Caco-2 (cell line): ENCODE measurements at regions not wholly inside any gene's neighbourhood (a gene's known extent, or its start where the extent isn't known, plus 50 kb on each side); places are given as distances from the start of the nearest gene placed in this dataset.

Experiments
- BruUV-seq: library from RNA; stranded (reverse); fragments of 400-500 nt; replicated peaks from 2 replicates; lab custom pipeline; 2021; lab: Mats Ljungman, UMichigan
- CTCF ChIA-PET: fragments of 300-600 bp; sonication (Branson Sonifier 250); formaldehyde crosslinking; loops from one replicate; lab custom pipeline; 2022; ENCODE audit warnings: antibody characterized with exemption; lab: Charles Lee
- POLR2A ChIA-PET: fragments of 300-600 bp; sonication (Branson Sonifier 250); formaldehyde crosslinking; loops from one replicate; lab custom pipeline; 2022; ENCODE audit warnings: antibody characterized with exemption; lab: Charles Lee
- DNase-seq, 2 experiments: peaks; one replicate each; pipeline versions ENCODE4 v3.0.0 to v3.0.0-alpha.2; 2020 to 2022
- H3K27me3 ChIP-seq: replicated peaks from 2 replicates; pipeline ENCODE4 v1.6.0; 2011; ENCODE audit warnings: low read length; ENCODE audit not compliant: control insufficient read depth, insufficient read depth
- H3K36me3 ChIP-seq: 2 replicates; pipeline ENCODE4 v1.5.1; 2011; ENCODE audit warnings: low read length; ENCODE audit not compliant: control insufficient read depth, insufficient read depth
- H3K4me1 ChIP-seq: fragments of 250-450 bp; sonication (Bioruptor Pico); 2 replicates; pipeline ENCODE4 v1.5.1; 2020; ENCODE audit warnings: mild to moderate bottlenecking
- H3K4me3 ChIP-seq: 2 replicates; pipeline ENCODE4 v1.5.1; 2011; ENCODE audit warnings: low read depth, mild to moderate bottlenecking, control low read depth, low read length
- H3K9me3 ChIP-seq: fragments of 250-450 bp; sonication (Bioruptor Pico); 2 replicates; pipeline ENCODE4 v1.5.1; 2020; ENCODE audit warnings: mild to moderate bottlenecking, moderate library complexity
- H3K27ac Mint-ChIP-seq: one replicate; pipeline ENCODE4 v1.8.0; 2022; ENCODE audit warnings: mixed read lengths; ENCODE audit not compliant: unreplicated experiment
- H3K27me3 Mint-ChIP-seq: one replicate; pipeline ENCODE4 v1.8.0; 2022; ENCODE audit warnings: mixed read lengths; ENCODE audit not compliant: insufficient read depth, unreplicated experiment
- H3K36me3 Mint-ChIP-seq: one replicate; pipeline ENCODE4 v1.8.0; 2022; ENCODE audit warnings: mild to moderate bottlenecking, mixed read lengths; ENCODE audit not compliant: insufficient read depth, unreplicated experiment
- H3K4me1 Mint-ChIP-seq: one replicate; pipeline ENCODE4 v1.8.0; 2022; ENCODE audit warnings: low read depth, mixed read lengths; ENCODE audit not compliant: unreplicated experiment
- H3K4me3 Mint-ChIP-seq: one replicate; pipeline ENCODE4 v1.8.0; 2022; ENCODE audit warnings: mild to moderate bottlenecking, moderate library complexity, mixed read lengths; ENCODE audit not compliant: unreplicated experiment
- H3K9me3 Mint-ChIP-seq: one replicate; pipeline ENCODE4 v1.8.0; 2022; ENCODE audit warnings: mixed read lengths; ENCODE audit not compliant: unreplicated experiment
- intact Hi-C: fragments of 100-400 bp; cut with micrococcal nuclease; formaldehyde crosslinking; loops from one replicate; pipeline ENCODE4 v1.10.0; 2022; ENCODE audit not compliant: unreplicated experiment
- TF ChIP-seq, protein P1 (sequence below), 2 experiments: fragments of 200-600 bp in 1 of 2; IDR thresholded peaks; 1 replicate in 1 of 2; 2 replicates in 1 of 2; pipeline versions ENCODE4 v1.5.1 to v1.8.0; 2011 to 2022; ENCODE audit warnings: antibody characterized with exemption in 1 of 2, control low read depth in 1 of 2, inconsistent platforms in 1 of 2, low read depth in 1 of 2, low read length in 1 of 2, mild to moderate bottlenecking in 1 of 2, moderate library complexity in 1 of 2; ENCODE audit not compliant: insufficient read depth in 1 of 2, severe bottlenecking in 1 of 2, unreplicated experiment in 1 of 2

DNA sequence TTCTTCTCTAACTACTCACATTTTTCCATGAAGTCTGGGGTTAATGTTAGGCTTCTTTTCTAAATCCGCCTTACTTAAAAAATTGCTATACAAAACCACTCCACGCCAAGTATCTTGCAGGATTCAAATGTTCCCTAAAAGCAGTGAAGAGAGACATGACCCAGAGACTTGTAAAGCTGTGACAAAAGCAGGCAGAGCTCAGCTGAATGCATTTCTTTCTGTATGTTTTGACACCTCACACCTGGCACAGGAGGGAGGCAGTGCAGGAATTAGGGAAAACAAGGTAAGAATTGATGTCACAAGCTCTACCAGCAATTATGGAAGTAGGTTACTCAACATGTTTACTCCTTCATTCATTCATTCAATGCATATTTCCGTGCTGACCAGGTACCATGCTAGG, 295.0 kb downstream of the RPAP3 start:
- Histone ChIP-seq H3K27me3 (no peaks in the 10 kb centered on the region), H3K4me1 (0 out of 2 replicates have a peak, but pooled peaks cover 3% of the 10 kb centered on the region), H3K4me3 (no peak overlapping the region), H3K36me3 (no peaks in the 10 kb centered on the region), H3K9me3 (no peaks in the 10 kb centered on the region)
- H3K9me3 Mint-ChIP-seq: peaks cover 6% of the 10 kb centered on the region
- no peaks in the 10 kb centered on the region for H3K36me3 Mint-ChIP-seq
- H3K27me3 Mint-ChIP-seq: no peaks in the 10 kb centered on the region
- ChIA-PET POLR2A (no interaction called here), CTCF (interaction anchor here (0.5 kb wide), 1 partner anchor 165 kb away, joined by 6 read pairs; no protein-coding TSS in a partner anchor)
- peaks cover 9% of the 10 kb centered on the region for H3K4me1 Mint-ChIP-seq
- TF ChIP-seq, protein P1, sequence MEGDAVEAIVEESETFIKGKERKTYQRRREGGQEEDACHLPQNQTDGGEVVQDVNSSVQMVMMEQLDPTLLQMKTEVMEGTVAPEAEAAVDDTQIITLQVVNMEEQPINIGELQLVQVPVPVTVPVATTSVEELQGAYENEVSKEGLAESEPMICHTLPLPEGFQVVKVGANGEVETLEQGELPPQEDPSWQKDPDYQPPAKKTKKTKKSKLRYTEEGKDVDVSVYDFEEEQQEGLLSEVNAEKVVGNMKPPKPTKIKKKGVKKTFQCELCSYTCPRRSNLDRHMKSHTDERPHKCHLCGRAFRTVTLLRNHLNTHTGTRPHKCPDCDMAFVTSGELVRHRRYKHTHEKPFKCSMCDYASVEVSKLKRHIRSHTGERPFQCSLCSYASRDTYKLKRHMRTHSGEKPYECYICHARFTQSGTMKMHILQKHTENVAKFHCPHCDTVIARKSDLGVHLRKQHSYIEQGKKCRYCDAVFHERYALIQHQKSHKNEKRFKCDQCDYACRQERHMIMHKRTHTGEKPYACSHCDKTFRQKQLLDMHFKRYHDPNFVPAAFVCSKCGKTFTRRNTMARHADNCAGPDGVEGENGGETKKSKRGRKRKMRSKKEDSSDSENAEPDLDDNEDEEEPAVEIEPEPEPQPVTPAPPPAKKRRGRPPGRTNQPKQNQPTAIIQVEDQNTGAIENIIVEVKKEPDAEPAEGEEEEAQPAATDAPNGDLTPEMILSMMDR (IDR thresholded peaks at IDR 0.05; ENCODE audit: insufficient read depth in 1 of 2, low read depth in 1 of 2, low read length in 1 of 2, severe bottlenecking in 1 of 2, unreplicated experiment in 1 of 2): no peak
- DNase-seq: no peak
- no peak overlapping the region for H3K4me3 Mint-ChIP-seq
- intact Hi-C loops: no loop called here
- no TSS peak for BruUV-seq
- no peak overlapping the region for H3K27ac Mint-ChIP-seq

GRCh38 chr12:47410383-47410782, 295.4 kb downstream of the RPAP3 start:
- intact Hi-C loops: no loop called here
- H3K4me3 Mint-ChIP-seq: no peak overlapping the region
- peaks cover 9% of the 10 kb centered on the region for H3K4me1 Mint-ChIP-seq
- no peak overlapping the region for H3K4me3 ChIP-seq
- no peaks in the 10 kb centered on the region for H3K27me3 Mint-ChIP-seq
- no peaks in the 10 kb centered on the region for H3K36me3 ChIP-seq
- H3K27me3 ChIP-seq: no peaks in the 10 kb centered on the region
- BruUV-seq: no TSS peak
- 0 out of 2 replicates have a peak, but pooled peaks cover 3% of the 10 kb centered on the region for H3K4me1 ChIP-seq
- H3K9me3 Mint-ChIP-seq: peaks cover 10% of the 10 kb centered on the region
- CTCF ChIA-PET: no interaction called here
- no peaks in the 10 kb centered on the region for H3K9me3 ChIP-seq
- POLR2A ChIA-PET: no interaction called here
- no peaks in the 10 kb centered on the region for H3K36me3 Mint-ChIP-seq
- TF ChIP-seq, protein P1 (IDR thresholded peaks at IDR 0.05; ENCODE audit: insufficient read depth in 1 of 2, low read depth in 1 of 2, low read length in 1 of 2, severe bottlenecking in 1 of 2, unreplicated experiment in 1 of 2): no peak
- H3K27ac Mint-ChIP-seq: no peak overlapping the region
- no peak for DNase-seq

DNA sequence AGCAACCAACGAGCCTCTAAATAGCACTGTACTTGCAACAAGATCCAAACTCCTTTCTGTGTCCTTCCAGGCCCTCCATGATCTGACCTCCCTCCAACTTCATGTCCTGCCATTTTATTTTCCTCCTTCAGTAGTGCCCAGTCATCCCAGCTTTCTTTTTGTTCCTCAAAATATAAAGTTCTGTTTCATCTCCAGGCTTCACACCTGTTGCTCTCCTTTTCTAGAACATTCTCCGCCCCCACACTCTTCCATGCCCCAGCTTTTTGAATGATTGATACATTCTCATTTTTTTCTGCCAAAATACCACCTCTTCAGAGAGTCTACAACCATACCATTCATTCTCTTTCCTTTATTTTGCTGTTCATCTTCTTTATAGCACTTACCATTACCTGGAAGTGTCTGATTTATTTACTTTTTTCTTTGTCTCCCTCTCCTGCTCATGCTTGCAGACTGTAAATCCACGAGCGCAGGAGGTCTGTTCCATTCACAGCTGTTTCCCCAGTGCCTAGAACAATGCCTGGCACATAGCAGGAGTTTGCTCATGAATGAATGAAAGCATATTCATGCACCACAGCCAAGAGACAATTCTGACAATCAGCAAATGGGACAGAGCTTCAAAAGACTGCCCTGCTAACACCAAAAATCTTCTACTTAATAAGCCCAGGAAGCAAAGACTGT, 296.4 kb downstream of the RPAP3 start:
- H3K4me1 ChIP-seq: 0 out of 2 replicates have a peak, but pooled peaks cover 3% of the 10 kb centered on the region
- H3K27me3 Mint-ChIP-seq: no peaks in the 10 kb centered on the region
- BruUV-seq: no TSS peak
- no peak overlapping the region for H3K27ac Mint-ChIP-seq
- ChIA-PET POLR2A (no interaction called here), CTCF (no interaction called here)
- no peaks in the 10 kb centered on the region for H3K27me3 ChIP-seq
- H3K4me3 Mint-ChIP-seq: no peak overlapping the region
- intact Hi-C loops: no loop called here
- no peak for DNase-seq
- no peaks in the 10 kb centered on the region for H3K9me3 ChIP-seq
- TF ChIP-seq, protein P1 (IDR thresholded peaks at IDR 0.05; ENCODE audit: insufficient read depth in 1 of 2, low read depth in 1 of 2, low read length in 1 of 2, severe bottlenecking in 1 of 2, unreplicated experiment in 1 of 2): no peak
- H3K36me3 Mint-ChIP-seq: no peaks in the 10 kb centered on the region
- peaks cover 10% of the 10 kb centered on the region for H3K9me3 Mint-ChIP-seq
- H3K4me3 ChIP-seq: no peak overlapping the region
- peaks cover 9% of the 10 kb centered on the region for H3K4me1 Mint-ChIP-seq
- no peaks in the 10 kb centered on the region for H3K36me3 ChIP-seq
